ENCODE measurements at regions not wholly inside any gene's neighbourhood (a gene's known extent, or its start where the extent isn't known, plus 50 kb on each side); places are given as distances from the start of the nearest gene placed in this dataset.

DNA sequence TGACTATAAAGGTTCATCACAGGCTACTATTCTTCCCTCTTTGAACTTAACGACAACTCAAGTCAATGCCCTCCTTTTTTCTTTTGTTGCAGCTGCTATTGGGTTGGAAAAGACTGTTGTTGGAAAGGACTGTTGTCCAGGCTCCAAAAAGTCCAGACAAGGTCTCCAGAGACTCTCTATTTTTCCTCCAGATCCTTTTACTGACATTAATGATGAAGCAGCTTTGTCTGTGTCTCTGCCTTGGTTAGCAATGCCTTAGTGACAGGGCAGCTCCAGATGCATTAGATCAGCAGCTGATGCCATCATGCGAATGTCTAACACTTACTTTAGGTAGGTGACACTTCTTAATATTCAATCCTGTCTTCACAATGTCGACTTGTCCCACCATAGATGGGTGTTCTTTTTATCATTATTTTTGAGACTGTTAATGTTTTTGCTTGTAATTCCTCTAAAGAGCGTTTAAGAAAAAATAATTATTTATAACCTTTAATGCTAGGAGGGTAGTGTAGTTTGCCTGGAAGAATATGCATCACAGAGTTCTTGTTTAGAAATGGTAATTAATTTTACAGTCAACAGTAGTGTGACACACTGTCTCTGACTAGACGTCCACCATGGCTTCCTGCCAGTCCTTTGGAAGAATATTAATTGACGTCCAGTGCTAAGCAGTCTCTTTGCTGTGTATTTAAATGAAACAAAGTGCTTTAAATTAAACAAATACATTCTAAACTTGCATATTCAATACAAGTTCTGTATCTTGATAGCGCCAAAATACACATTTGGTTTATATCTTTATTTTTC is 492.2 kb downstream of the NR2F1-AS1 start:
- TF ChIP-seq POLR2A (IDR thresholded peaks at IDR 0.05; ENCODE audit: low read length) (no peak), GATA1 (IDR thresholded peaks at IDR 0.05; ENCODE audit: low read depth, low read length) (no peak)
